Adrenal gland (tissue), 5 donors: ENCODE measurements at regions not wholly inside any gene's neighbourhood (a gene's known extent, or its start where the extent isn't known, plus 50 kb on each side); places are given as distances from the start of the nearest gene placed in this dataset.

Experiments used
- POLR2A ChIP-seq, 2 donors: fragments of 450-650 bp; IDR thresholded peaks; one replicate each; pipeline ENCODE4 v1.6.1; 2017; ENCODE audit warnings: antibody characterized with exemption in 2 of 2, mild to moderate bottlenecking in 2 of 2, moderate library complexity in 1 of 2
- TF ChIP-seq, protein P1 (sequence below), 6 experiments: fragments of 450-650 bp in 4 of 6; fragments of 200-600 bp in 2 of 6; sonication (generic) in 1 of 6; IDR thresholded peaks; 1 replicate in 5 of 6; 2 replicates in 1 of 6; pipeline versions ENCODE4 v1.5.1 to v1.8.0; 2016 to 2021; ENCODE audit warnings: antibody characterized with exemption in 6 of 6, mild to moderate bottlenecking in 2 of 6, moderate library complexity in 1 of 6
- donor health status: DM: no; HTN: no; CAD: no.

GRCh38 chr12:65747338-65747737 is 76.9 kb upstream of the HMGA2 start:
- no peak for TF ChIP-seq POLR2A (IDR thresholded peaks at IDR 0.05)
- TF ChIP-seq, protein P1, sequence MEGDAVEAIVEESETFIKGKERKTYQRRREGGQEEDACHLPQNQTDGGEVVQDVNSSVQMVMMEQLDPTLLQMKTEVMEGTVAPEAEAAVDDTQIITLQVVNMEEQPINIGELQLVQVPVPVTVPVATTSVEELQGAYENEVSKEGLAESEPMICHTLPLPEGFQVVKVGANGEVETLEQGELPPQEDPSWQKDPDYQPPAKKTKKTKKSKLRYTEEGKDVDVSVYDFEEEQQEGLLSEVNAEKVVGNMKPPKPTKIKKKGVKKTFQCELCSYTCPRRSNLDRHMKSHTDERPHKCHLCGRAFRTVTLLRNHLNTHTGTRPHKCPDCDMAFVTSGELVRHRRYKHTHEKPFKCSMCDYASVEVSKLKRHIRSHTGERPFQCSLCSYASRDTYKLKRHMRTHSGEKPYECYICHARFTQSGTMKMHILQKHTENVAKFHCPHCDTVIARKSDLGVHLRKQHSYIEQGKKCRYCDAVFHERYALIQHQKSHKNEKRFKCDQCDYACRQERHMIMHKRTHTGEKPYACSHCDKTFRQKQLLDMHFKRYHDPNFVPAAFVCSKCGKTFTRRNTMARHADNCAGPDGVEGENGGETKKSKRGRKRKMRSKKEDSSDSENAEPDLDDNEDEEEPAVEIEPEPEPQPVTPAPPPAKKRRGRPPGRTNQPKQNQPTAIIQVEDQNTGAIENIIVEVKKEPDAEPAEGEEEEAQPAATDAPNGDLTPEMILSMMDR (IDR thresholded peaks at IDR 0.05): no peak
